Neutrophil (primary cell): ENCODE measurements at regions not wholly inside any gene's neighbourhood (a gene's known extent, or its start where the extent isn't known, plus 50 kb on each side); places are given as distances from the start of the nearest gene placed in this dataset.
"Not testable (repeated sequence)": the region's sequence is repeated elsewhere in the genome, so short reads cannot be mapped to it uniquely, and the experiment has no call there.

ENCODE experiments used
- H3K27ac ChIP-seq: fragments of 200-600 bp; sonication (generic); 2 replicates; pipeline ENCODE4 v1.5.1; 2016; ENCODE audit warnings: mild to moderate bottlenecking, moderate library complexity
- H3K27me3 ChIP-seq: fragments of 200-600 bp; sonication (generic); 2 replicates; pipeline ENCODE4 v1.6.0; 2016; ENCODE audit warnings: mild to moderate bottlenecking
- H3K36me3 ChIP-seq: fragments of 200-600 bp; sonication (generic); 2 replicates; pipeline ENCODE4 v1.5.1; 2017
- H3K4me1 ChIP-seq, 2 experiments: fragments of 200-600 bp in 1 of 2; sonication (generic) in 1 of 2; 1 replicate in 1 of 2; 2 replicates in 1 of 2; pipeline versions ENCODE4 v1.5.1 to v1.6.1; 2013 to 2016; ENCODE audit warnings: low read depth in 1 of 2, low read length in 1 of 2, mild to moderate bottlenecking in 1 of 2, moderate library complexity in 1 of 2; ENCODE audit not compliant: control insufficient read depth in 1 of 2, insufficient read depth in 1 of 2
- H3K4me3 ChIP-seq, 2 experiments: fragments of 200-600 bp in 1 of 2; sonication (generic) in 1 of 2; 1 replicate in 1 of 2; 2 replicates in 1 of 2; pipeline ENCODE4 v1.5.1; 2013 to 2016; ENCODE audit warnings: low read depth in 1 of 2, low read length in 1 of 2, mild to moderate bottlenecking in 1 of 2, moderate library complexity in 1 of 2
- H3K9me3 ChIP-seq: fragments of 200-600 bp; sonication (generic); 2 replicates; pipeline ENCODE4 v1.5.1; 2016
- CTCF ChIP-seq: fragments of 200-600 bp; sonication (generic); IDR thresholded peaks from 2 replicates; pipeline ENCODE4 v1.5.1; 2016; ENCODE audit warnings: antibody characterized with exemption

- no peak overlapping the region for H3K4me3 ChIP-seq
- H3K9me3 ChIP-seq, result no peaks in the 10 kb centered on the region
- no peaks in the 10 kb centered on the region for H3K4me1 ChIP-seq
- H3K27me3 ChIP-seq, result no peaks in the 10 kb centered on the region
- H3K27ac ChIP-seq, result no peak overlapping the region
- H3K36me3 ChIP-seq, result no peaks in the 10 kb centered on the region
- no peak for TF ChIP-seq CTCF
These were observed 419.6 kb upstream of the PIK3R1 start for GRCh38 chr5:67795781-67796477.

GRCh38 chr5:67793966-67794365, 421.6 kb upstream of the PIK3R1 start:
- no peaks in the 10 kb centered on the region for H3K36me3 ChIP-seq
- H3K9me3 ChIP-seq, result no peaks in the 10 kb centered on the region
- no peak overlapping the region for H3K27ac ChIP-seq
- no peak overlapping the region for H3K4me3 ChIP-seq
- H3K27me3 ChIP-seq, result no peaks in the 10 kb centered on the region
- no peak for TF ChIP-seq CTCF
- no peaks in the 10 kb centered on the region for H3K4me1 ChIP-seq

DNA sequence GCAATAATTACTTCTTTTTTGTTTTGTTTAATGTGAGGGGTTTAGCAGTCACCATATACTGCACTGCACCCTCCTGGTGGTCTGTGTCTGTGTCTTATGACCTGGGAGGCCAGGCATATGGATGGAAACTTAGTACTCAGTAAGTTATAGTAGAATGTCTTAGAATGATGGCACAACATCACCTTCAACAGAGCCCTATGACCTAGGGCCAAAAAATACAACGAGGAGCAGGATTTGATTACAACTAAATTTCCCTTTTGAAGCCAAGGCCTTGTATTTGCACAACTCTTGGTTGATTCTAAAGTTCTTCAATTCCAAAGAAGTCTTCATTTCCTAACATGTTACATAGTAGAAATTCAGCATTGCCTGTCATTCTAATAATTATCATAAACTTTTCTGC, 422.1 kb upstream of the PIK3R1 start:
- Histone ChIP-seq H3K27me3 (no peaks in the 10 kb centered on the region), H3K36me3 (no peaks in the 10 kb centered on the region), H3K4me3 (no peak overlapping the region), H3K4me1 (no peaks in the 10 kb centered on the region), H3K27ac (no peak overlapping the region), H3K9me3 (no peaks in the 10 kb centered on the region)
- no peak for TF ChIP-seq CTCF

DNA sequence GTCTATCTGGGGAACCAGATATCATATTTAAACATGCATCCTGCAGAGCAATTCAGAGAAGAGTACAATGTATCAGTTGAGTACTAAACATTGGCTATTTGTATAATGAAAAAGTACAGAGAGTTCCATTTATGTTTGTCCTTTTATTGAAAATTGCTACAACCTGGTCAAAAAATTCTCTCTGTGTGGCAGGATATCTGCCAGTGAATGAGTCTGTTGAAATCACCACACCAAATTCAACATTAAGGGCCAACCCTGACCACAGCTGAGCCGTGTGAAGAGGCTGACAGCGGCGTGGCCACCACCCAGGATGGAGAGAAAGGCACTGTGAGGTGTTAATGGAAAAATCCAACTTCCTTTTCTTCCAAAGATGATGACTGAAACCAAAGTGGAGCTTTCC, 422.7 kb upstream of the PIK3R1 start:
- no peak for TF ChIP-seq CTCF
- no peak overlapping the region for H3K4me3 ChIP-seq
- no peaks in the 10 kb centered on the region for H3K36me3 ChIP-seq
- H3K9me3 ChIP-seq, result no peaks in the 10 kb centered on the region
- H3K4me1 ChIP-seq, result no peaks in the 10 kb centered on the region
- no peak overlapping the region for H3K27ac ChIP-seq
- no peaks in the 10 kb centered on the region for H3K27me3 ChIP-seq

DNA sequence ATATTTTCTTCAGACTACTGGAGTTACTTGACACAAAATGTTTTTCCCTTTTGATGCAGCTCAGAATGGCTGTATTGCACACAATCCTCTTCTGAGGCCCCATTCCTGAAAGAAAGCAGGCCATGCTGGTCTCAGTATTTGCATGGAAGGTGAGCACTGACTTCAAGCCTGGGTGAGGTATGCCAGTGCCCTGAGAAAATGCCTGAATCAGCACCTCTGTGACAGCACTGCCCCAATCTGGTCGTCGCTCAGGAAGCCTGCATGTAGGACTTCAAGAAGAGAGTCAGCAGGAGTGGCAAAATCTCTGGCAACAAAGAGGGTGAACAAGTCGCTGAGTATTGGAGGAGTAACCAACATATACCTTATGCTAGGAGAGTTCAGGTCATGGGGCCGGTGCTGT, 425.2 kb upstream of the PIK3R1 start:
- no peaks in the 10 kb centered on the region for H3K9me3 ChIP-seq
- no peaks in the 10 kb centered on the region for H3K4me1 ChIP-seq
- H3K4me3 ChIP-seq, result no peak overlapping the region
- no peak for TF ChIP-seq CTCF
- no peaks in the 10 kb centered on the region for H3K36me3 ChIP-seq
- no peak overlapping the region for H3K27ac ChIP-seq
- no peaks in the 10 kb centered on the region for H3K27me3 ChIP-seq

DNA sequence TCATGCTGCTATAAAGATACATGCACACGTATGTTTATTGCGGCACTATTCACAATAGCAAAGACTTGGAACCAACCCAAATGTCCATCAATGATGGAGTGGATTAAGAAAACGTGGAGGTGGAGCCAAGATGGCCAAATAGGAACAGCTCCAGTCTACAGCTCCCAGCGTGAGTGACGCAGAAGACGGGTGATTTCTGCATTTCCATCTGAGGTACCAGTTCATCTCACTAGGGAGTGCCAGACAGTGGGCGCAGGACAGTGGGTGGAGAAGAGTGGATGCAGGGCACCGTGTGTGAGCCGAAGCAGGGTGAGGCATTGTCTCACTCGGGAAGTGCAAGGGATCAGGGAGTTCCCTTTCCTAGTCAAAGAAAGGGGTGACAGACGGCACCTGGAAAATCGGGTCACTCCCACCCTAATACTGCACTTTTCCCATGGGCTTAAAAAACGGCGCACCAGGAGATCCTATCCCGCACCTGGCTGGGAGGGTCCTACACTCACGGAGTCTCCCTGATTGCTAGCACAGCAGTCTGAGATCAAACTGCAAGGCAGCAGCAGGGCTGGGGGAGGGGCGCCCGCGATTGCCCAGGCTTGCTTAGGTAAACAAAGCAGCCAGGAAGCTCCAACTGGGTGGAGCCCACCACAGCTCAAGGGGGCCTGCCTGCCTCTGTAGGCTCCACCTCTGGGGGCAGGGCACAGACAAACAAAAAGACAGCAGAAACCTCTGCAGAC, 435.5 kb upstream of the PIK3R1 start:
- not testable (repeated sequence) for H3K27ac ChIP-seq, H3K9me3 ChIP-seq, H3K36me3 ChIP-seq, H3K4me1 ChIP-seq, H3K4me3 ChIP-seq, H3K27me3 ChIP-seq
